ENCODE measurements at regions not wholly inside any gene's neighbourhood (a gene's known extent, or its start where the extent isn't known, plus 50 kb on each side); places are given as distances from the start of the nearest gene placed in this dataset.

GRCh38 chr5:142507531-142508372, 178.1 kb downstream of the FGF1 start:
- no peak for DNase-seq

GRCh38 chr5:142506756-142507155, 179.1 kb downstream of the FGF1 start:
- no peak for DNase-seq

GRCh38 chr5:142506046-142506445, 179.8 kb downstream of the FGF1 start:
- DNase-seq = no peak

GRCh38 chr5:142501890-142502289, 177.1 kb upstream of the SPRY4 start:
- no peak for DNase-seq

GRCh38 chr5:142500227-142500905, 175.5 kb upstream of the SPRY4 start:
- DNase-seq = no peak

- DNase-seq = no peak
These were observed 174.9 kb upstream of the SPRY4 start for GRCh38 chr5:142499591-142500226.

- no peak for DNase-seq
These were observed 173.5 kb upstream of the SPRY4 start for GRCh38 chr5:142498298-142498697.

- DNase-seq = no peak
These were observed 170.7 kb upstream of the SPRY4 start for GRCh38 chr5:142495531-142495930.

GRCh38 chr5:142493875-142494518, 169.2 kb upstream of the SPRY4 start:
- no peak for DNase-seq

- DNase-seq = no peak
These were observed 168.0 kb upstream of the SPRY4 start for GRCh38 chr5:142492781-142493281.

GRCh38 chr5:142491679-142492078, 166.9 kb upstream of the SPRY4 start:
- DNase-seq = no peak

- no peak for DNase-seq
These were observed 166.4 kb upstream of the SPRY4 start for GRCh38 chr5:142491270-142491669.

- no peak for DNase-seq
These were observed 161.8 kb upstream of the SPRY4 start for GRCh38 chr5:142486581-142486980.

- DNase-seq = no peak
These were observed 161.2 kb upstream of the SPRY4 start for GRCh38 chr5:142486020-142486419.

- DNase-seq = no peak
These were observed 160.1 kb upstream of the SPRY4 start for GRCh38 chr5:142484821-142485387.

GRCh38 chr5:142482207-142482606, 157.4 kb upstream of the SPRY4 start:
- DNase-seq = no peak

- DNase-seq = no peak
These were observed 156.6 kb upstream of the SPRY4 start for GRCh38 chr5:142481410-142481809.

- no peak for DNase-seq
These were observed 155.2 kb upstream of the SPRY4 start for GRCh38 chr5:142479854-142480519.

GRCh38 chr5:142479150-142479549, 154.3 kb upstream of the SPRY4 start:
- DNase-seq = no peak

GRCh38 chr5:142478113-142478512, 153.3 kb upstream of the SPRY4 start:
- no peak for DNase-seq

- DNase-seq = no peak
These were observed 150.3 kb upstream of the SPRY4 start for GRCh38 chr5:142475102-142475513.

- no peak for DNase-seq
These were observed 149.7 kb upstream of the SPRY4 start for GRCh38 chr5:142474431-142475094.
